GM12864 (cell line): ENCODE measurements at regions not wholly inside any gene's neighbourhood (a gene's known extent, or its start where the extent isn't known, plus 50 kb on each side); places are given as distances from the start of the nearest gene placed in this dataset.

Source experiments
- DNase-seq: peaks from one replicate; pipeline ENCODE4 v3.0.0-alpha.2; 2011; ENCODE audit warnings: low read depth
- H3K4me3 ChIP-seq: 2 replicates; pipeline ENCODE4 v1.5.1; 2011; ENCODE audit warnings: mild to moderate bottlenecking, low read depth, low read length, control low read depth
- CTCF ChIP-seq: IDR thresholded peaks from 2 replicates; pipeline ENCODE4 v1.5.1; 2011; ENCODE audit warnings: low read depth, mild to moderate bottlenecking, moderate library complexity, low read length, control low read depth, inconsistent platforms; ENCODE audit errors: missing control alignments

GRCh38 chr15:59751552-59752413 lies 62.7 kb upstream of the BNIP2 start:
- H3K4me3 ChIP-seq = no peak overlapping the region
- DNase-seq = no peak
- peak; percentile 53 for TF ChIP-seq CTCF

- H3K4me3 ChIP-seq = no peak overlapping the region
- DNase-seq = no peak
- no peak for TF ChIP-seq CTCF
These were observed 57.7 kb upstream of the BNIP2 start for GRCh38 chr15:59746777-59747176.

GRCh38 chr15:59741274-59741906 lies 52.3 kb upstream of the BNIP2 start:
- no peak for DNase-seq
- no peak overlapping the region for H3K4me3 ChIP-seq
- peak; percentile 39 for TF ChIP-seq CTCF

- H3K4me3 ChIP-seq = no peak overlapping the region
- TF ChIP-seq CTCF = no peak
- DNase-seq = no peak
These were observed 50.6 kb upstream of the BNIP2 start for GRCh38 chr15:59739557-59740186.
